ENCODE measurements at regions not wholly inside any gene's neighbourhood (a gene's known extent, or its start where the extent isn't known, plus 50 kb on each side); places are given as distances from the start of the nearest gene placed in this dataset.

DNA sequence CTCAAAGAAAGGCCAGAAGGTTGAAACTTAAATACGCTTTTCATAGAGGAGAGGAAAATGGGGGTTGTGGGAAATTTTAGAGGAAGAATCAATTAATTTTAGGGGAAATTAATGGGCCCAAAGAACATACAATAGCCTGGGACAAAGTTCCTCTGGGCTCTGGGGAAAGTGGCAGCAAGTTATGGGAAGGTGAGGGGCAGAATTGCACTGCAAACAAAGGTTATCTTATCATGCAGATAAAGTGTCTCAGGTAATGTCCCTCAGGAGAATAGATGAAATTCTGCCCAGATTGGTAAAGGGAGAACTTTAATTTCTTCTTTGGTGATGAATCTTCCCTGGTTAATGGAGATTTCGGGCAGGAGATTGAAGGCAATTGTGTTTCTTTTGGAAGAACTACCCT, 326.1 kb upstream of the SLC24A2 start:
- no peak for DNase-seq (ENCODE audit: low read depth)
- in situ Hi-C loops (cut with HindIII; ENCODE audit: low sequenced_read_pairs), result no loop called here
- TF ChIP-seq, protein P1, sequence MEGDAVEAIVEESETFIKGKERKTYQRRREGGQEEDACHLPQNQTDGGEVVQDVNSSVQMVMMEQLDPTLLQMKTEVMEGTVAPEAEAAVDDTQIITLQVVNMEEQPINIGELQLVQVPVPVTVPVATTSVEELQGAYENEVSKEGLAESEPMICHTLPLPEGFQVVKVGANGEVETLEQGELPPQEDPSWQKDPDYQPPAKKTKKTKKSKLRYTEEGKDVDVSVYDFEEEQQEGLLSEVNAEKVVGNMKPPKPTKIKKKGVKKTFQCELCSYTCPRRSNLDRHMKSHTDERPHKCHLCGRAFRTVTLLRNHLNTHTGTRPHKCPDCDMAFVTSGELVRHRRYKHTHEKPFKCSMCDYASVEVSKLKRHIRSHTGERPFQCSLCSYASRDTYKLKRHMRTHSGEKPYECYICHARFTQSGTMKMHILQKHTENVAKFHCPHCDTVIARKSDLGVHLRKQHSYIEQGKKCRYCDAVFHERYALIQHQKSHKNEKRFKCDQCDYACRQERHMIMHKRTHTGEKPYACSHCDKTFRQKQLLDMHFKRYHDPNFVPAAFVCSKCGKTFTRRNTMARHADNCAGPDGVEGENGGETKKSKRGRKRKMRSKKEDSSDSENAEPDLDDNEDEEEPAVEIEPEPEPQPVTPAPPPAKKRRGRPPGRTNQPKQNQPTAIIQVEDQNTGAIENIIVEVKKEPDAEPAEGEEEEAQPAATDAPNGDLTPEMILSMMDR (IDR thresholded peaks at IDR 0.05; ENCODE audit: low read depth, low read length, missing control alignments), result no peak
- no peak overlapping the region for H3K4me3 ChIP-seq (ENCODE audit: low read depth, low read length)

DNA sequence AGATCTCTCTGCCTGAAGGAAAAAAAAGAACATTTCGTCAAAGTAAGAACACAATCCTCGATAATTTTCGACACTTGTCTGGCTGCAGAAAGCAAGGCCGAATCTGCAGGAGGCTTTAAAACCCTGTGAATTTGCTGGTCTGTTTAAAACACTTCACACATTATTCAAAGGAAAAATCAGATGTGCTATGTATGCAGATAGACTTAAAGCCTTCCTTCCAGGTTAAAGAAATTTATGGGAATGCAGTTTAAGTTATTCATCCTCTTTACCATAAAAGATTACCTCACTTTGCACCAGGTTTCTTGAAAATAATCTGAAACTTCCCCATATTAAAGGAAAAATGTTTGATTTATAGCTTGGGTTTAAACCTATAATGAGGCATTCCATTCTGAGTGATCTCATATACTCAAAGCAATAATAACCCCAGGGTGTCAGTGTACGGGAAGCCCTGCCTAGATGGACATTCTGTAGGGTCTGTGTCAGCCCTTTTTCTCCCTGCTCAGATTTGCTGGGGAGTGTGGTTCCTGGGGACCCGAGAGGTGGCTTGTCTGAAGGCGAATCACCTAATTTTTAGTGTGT, 323.5 kb upstream of the SLC24A2 start:
- TF ChIP-seq, protein P1 (IDR thresholded peaks at IDR 0.05; ENCODE audit: low read depth, low read length, missing control alignments), result no peak
- in situ Hi-C loops (cut with HindIII; ENCODE audit: low sequenced_read_pairs), result no loop called here
- DNase-seq (ENCODE audit: low read depth), result no peak
- H3K4me3 ChIP-seq (ENCODE audit: low read depth, low read length), result no peak overlapping the region

DNA sequence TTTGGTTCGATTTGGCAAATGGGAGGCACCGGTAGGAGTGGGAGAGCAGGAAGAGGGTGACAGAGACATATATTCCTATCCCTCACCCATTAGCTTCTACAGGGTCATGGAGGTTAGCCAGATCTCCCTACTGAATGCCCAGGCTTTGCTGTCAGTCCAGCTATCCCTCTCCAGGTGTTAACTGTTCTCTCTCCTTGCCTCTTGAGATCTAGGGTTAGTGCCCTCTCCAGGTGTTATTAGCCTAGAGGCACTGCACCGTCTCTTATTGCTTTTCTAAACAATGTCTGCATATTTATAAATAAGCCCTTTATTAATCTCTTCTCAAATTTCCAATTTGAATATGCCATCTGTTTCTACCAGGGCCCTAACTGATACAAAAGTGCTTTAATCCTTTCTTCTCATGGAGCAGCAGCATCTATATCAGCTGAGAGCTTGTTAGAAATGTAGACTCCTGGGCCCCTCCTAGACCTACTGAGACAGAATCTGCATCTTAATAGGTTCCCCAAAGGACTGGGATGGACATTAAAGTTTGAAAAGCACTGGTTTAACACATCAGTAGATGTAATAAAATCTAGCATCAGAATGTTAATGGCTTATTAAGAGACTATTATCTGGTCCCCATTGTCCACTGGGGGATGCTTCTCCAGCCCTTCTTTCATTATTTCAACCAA, 322.5 kb upstream of the SLC24A2 start:
- TF ChIP-seq, protein P1 (IDR thresholded peaks at IDR 0.05; ENCODE audit: low read depth, low read length, missing control alignments), result no peak
- in situ Hi-C loops (cut with HindIII; ENCODE audit: low sequenced_read_pairs), result no loop called here
- H3K4me3 ChIP-seq (ENCODE audit: low read depth, low read length), result no peak overlapping the region
- DNase-seq (ENCODE audit: low read depth), result no peak

DNA sequence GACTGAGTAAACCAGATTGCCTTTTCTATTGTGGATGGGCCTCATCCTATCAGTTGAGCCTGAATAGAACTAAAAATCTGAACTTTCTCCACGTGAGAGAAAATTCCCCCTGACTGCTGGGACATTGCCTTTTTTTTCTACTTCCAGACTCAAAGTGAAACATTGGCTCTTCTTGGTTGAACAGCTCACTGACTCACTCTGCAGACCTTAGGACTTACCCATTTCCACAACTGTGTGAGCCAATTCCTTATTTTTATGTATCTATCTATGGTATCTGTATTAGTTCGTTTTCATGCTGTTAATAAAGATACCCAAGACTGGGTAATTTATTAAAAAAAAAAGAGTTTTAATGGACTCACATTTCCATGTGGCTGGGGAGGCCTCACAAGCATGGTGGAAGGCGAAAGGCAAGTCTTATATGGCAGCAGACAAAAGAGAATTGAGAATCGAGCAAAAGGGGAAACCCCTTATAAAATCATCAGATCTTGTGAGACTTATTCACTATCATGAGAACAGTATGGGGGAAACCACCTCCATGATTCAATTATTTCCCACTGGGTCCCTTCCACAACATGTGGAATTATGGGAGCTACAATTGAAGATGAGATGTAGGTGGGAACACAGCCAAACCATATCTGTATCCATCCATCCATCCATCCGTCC, 306.7 kb upstream of the SLC24A2 start:
- no peak for DNase-seq (ENCODE audit: low read depth)
- TF ChIP-seq, protein P1 (IDR thresholded peaks at IDR 0.05; ENCODE audit: low read depth, low read length, missing control alignments), result no peak
- H3K4me3 ChIP-seq (ENCODE audit: low read depth, low read length), result no peak overlapping the region
- in situ Hi-C loops (cut with HindIII; ENCODE audit: low sequenced_read_pairs), result no loop called here

DNA sequence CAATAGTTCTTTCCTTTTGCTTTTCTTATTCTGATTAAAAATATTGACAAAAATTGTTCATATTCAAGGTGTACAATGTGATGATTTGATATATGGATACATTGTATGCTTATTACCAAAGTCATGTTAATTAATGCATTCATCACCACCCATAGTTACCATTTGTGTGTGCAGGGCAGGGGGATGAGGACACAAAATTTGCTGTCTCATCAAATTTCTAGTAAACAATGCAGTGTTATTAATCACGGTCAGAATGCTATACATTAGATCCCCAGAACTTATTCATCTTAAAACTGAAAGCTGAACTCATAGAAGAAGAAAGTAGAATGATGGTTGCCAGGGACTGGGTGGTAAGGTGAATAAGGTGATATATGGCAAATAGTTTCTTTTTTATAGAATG, 303.7 kb upstream of the SLC24A2 start:
- in situ Hi-C loops (cut with HindIII; ENCODE audit: low sequenced_read_pairs), result loop anchor here (5.0 kb wide), 1 partner anchor 35 kb away; no protein-coding TSS in a partner anchor
- DNase-seq (ENCODE audit: low read depth), result no peak
- TF ChIP-seq, protein P1 (IDR thresholded peaks at IDR 0.05; ENCODE audit: low read depth, low read length, missing control alignments), result no peak
- H3K4me3 ChIP-seq (ENCODE audit: low read depth, low read length), result no peak overlapping the region

DNA sequence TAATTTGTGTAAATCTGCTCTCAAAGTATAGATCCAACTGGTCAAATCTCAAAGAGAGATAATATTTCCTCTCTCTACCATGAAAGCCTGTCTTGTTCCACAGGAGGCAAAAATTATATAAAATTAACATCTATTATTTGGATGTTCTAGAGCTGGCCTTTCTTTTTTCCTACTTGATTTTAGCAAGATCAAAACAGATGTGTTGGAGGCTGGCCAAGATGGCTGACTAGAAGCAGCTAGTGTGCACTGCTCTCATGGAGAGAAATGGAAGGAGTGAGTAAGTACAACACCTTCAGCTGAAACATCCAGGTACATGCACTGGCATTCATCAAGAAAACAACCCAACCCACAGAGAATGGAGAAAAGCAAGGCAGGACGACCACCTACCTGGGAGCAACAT, 298.6 kb upstream of the SLC24A2 start:
- peak; percentile 3 for DNase-seq (ENCODE audit: low read depth)
- no peak overlapping the region for H3K4me3 ChIP-seq (ENCODE audit: low read depth, low read length)
- in situ Hi-C loops (cut with HindIII; ENCODE audit: low sequenced_read_pairs), result no loop called here
- TF ChIP-seq, protein P1 (IDR thresholded peaks at IDR 0.05; ENCODE audit: low read depth, low read length, missing control alignments), result no peak

All from astrocyte of the cerebellum (primary cell).